ENCODE measurements at regions not wholly inside any gene's neighbourhood (a gene's known extent, or its start where the extent isn't known, plus 50 kb on each side); places are given as distances from the start of the nearest gene placed in this dataset.

- no peak for DNase-seq
These were observed 61.7 kb downstream of the KCNJ2 start for GRCh38 chr17:70230850-70231640.

GRCh38 chr17:70232466-70232865 lies 63.1 kb downstream of the KCNJ2 start:
- no peak for DNase-seq

- no peak for DNase-seq
These were observed 65.9 kb downstream of the KCNJ2 start for GRCh38 chr17:70235252-70235651.

- no peak for DNase-seq
These were observed 68.9 kb downstream of the KCNJ2 start for GRCh38 chr17:70238228-70238627.

GRCh38 chr17:70238646-70239045 lies 69.3 kb downstream of the KCNJ2 start:
- DNase-seq, result no peak

GRCh38 chr17:70239391-70239826 lies 70.1 kb downstream of the KCNJ2 start:
- no peak for DNase-seq

GRCh38 chr17:70241071-70241470 lies 71.7 kb downstream of the KCNJ2 start:
- DNase-seq, result no peak

- DNase-seq, result no peak
These were observed 73.6 kb downstream of the KCNJ2 start for GRCh38 chr17:70242781-70243437.

GRCh38 chr17:70251706-70252105 lies 82.4 kb downstream of the KCNJ2 start:
- DNase-seq, result no peak

GRCh38 chr17:70254735-70255460 lies 85.6 kb downstream of the KCNJ2 start:
- no peak for DNase-seq

- no peak for DNase-seq
These were observed 87.4 kb downstream of the KCNJ2 start for GRCh38 chr17:70256751-70257150.

GRCh38 chr17:70258465-70258864 lies 89.1 kb downstream of the KCNJ2 start:
- no peak for DNase-seq

GRCh38 chr17:70259400-70259799 lies 90.1 kb downstream of the KCNJ2 start:
- DNase-seq, result no peak

- DNase-seq, result no peak
These were observed 91.8 kb downstream of the KCNJ2 start for GRCh38 chr17:70261170-70261569.

GRCh38 chr17:70265471-70265870 lies 96.1 kb downstream of the KCNJ2 start:
- DNase-seq, result no peak

- no peak for DNase-seq
These were observed 97.1 kb downstream of the KCNJ2 start for GRCh38 chr17:70266394-70266793.

- DNase-seq, result no peak
These were observed 99.1 kb downstream of the KCNJ2 start for GRCh38 chr17:70268383-70268782.

- no peak for DNase-seq
These were observed 101.2 kb downstream of the KCNJ2 start for GRCh38 chr17:70270554-70270953.

- no peak for DNase-seq
These were observed 101.9 kb downstream of the KCNJ2 start for GRCh38 chr17:70271200-70271599.

- no peak for DNase-seq
These were observed 102.3 kb downstream of the KCNJ2 start for GRCh38 chr17:70271672-70272071.

GRCh38 chr17:70274255-70274654 lies 104.9 kb downstream of the KCNJ2 start:
- DNase-seq, result no peak

GRCh38 chr17:70276906-70277305 lies 107.6 kb downstream of the KCNJ2 start:
- no peak for DNase-seq

GRCh38 chr17:70278844-70279462 lies 109.6 kb downstream of the KCNJ2 start:
- DNase-seq, result no peak
